Activated CD8-positive, alpha-beta memory T cell treated with anti-CD3 and anti-CD28 coated beads, Interleukin-2, amount 50 U/mL, for 48 hours (primary cell): ENCODE measurements at regions not wholly inside any gene's neighbourhood (a gene's known extent, or its start where the extent isn't known, plus 50 kb on each side); places are given as distances from the start of the nearest gene placed in this dataset.
"Not testable (repeated sequence)": the region's sequence is repeated elsewhere in the genome, so short reads cannot be mapped to it uniquely, and the experiment has no call there.

Experiments
- DNase-seq: peaks from one replicate; pipeline ENCODE4 v3.0.0-alpha.2; 2020

DNA sequence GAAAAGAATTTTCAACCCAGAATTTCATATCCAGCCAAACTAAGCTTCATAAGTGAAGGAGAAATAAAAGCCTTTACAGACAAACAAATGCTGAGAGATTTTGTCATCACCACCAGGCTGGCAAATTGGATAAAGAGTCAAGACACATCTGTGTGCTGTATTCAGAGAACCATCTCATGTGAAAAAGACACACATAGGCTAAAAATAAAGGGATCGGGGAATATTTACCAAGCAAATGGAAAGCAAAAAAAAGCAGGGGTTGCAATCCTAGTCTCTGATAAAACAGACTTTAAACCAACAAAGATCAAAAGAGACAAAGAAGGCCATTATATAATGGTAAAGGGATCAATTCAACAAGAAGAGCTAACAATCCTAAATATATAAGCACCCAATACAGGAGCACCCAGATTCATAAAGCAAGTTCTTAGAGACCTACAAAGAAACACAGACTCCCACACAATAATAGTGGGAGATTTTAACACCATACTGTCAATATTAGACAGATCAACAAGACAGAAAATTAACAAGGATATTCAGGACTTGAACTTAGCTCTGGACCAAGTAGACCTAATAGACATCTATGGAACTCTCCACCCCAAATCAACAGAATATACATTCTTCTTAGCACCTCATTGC, 55.9 kb upstream of the ACSM6 start:
- DNase-seq, result not testable (repeated sequence)

DNA sequence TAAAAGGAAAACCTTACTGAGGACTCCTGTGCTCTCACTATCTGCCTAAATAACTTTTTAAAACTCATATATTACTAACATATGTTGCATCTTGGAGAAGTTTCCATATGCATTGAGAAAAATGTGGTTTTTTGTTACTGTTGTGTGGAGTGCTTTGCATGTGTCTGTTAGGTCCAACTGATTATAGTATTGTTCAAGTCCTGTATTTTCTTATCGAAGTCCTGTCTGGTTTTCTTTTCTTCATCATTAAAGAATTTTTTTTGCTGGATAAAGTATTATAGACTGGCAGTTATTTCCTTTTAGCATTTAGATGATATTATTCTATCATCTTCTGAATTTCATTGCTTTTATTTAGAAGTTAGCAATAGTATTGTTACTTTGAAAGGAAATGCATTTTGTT, 59.5 kb upstream of the ACSM6 start:
- no peak for DNase-seq

GRCh38 chr10:95133997-95134396, 60.0 kb upstream of the ACSM6 start:
- DNase-seq, result no peak

DNA sequence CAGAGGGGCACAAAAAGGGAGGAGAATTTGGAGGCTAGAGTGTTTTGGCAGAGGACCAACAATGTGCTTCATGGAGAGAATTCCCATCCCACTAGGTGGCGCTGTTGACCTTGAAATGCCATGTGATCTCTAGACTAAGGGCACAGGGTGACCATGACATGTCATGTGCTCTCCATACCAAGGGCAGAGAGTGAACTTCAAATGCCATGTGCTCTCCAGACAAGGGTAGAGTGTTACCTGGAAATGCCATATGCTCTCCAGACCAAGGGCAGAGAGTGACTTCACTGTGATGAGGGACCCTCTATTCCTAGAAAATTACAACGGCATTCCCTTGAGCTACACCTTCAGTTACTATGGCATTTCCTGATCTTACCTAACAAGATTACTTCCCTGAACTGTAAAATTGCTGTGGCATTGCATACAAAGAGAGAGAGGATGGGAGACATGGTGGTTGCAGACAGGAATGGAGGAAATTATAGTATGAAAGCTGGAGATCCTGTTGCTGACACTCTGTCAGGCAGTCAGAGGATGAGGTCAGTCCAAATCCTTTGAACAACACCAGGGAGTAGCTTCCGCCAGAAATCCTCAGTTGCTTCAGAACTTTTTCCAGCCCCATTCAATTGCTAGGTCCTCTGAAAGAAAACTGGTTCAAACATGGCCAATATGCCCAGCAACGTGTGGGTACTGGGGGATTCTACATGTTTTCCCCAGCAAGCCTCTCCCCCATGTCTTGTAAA, 60.9 kb upstream of the ACSM6 start:
- DNase-seq, result peak; percentile 92

DNA sequence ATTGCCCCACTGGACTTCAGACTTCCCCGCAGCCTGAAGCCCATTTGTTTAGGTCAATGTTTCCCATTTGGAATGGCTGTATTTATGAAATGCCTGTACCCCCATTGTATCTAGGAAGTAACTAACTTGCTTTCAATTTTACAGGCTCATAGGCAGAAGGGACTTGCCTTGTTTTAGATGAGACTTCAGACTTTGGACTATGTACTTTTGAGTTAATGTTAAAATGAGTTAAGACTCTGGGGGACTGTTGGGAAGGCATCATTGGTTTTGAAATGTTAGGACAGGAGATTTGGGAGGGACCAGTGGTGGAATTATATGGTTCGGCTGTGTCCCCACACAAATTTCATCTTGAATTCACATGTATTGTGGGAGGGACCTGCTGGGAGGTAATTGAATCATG, 61.1 kb upstream of the CYP2C8 start:
- not testable (repeated sequence) for DNase-seq

- no peak for DNase-seq
Measured at GRCh38 chr10:95125582-95125981, 56.3 kb upstream of the CYP2C8 start.

GRCh38 chr10:95122736-95123135, 53.4 kb upstream of the CYP2C8 start:
- no peak for DNase-seq

DNA sequence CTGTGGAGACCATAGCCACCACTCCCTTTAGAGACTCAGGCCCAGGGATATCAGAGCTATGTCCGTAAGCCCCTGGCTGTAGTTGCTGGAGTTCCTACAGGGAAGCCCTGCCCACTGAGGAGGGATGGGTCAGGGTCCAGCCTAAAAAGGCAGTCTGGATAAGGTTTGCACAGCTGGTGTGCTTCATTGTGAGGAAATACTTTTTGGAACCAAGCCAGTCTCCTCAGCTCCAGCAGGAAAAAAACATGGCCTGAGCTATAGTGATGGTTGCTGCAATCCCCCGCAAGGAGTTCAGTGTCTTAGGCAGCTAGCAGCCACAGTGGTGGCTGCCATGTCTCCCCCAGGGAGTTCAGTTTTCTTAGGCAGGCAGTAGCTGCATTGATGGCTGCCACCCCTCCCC, 52.6 kb upstream of the CYP2C8 start:
- DNase-seq, result no peak
